ENCODE measurements at regions not wholly inside any gene's neighbourhood (a gene's known extent, or its start where the extent isn't known, plus 50 kb on each side); places are given as distances from the start of the nearest gene placed in this dataset.

GRCh38 chr20:55561259-55561658 is 444.1 kb downstream of the CBLN4 start:
- TF ChIP-seq CTCF (conservative IDR thresholded peaks at IDR 0.05 in 1 of 2, IDR thresholded peaks at IDR 0.05 in 1 of 2; ENCODE audit: low read depth in 1 of 2, low read length in 2 of 2) (no peak), EZH2 (IDR thresholded peaks at IDR 0.05; ENCODE audit: low read length, missing control alignments) (no peak)

Data from fibroblast of lung (primary cell).